Chondrocyte (in vitro differentiated cells): ENCODE measurements at regions not wholly inside any gene's neighbourhood (a gene's known extent, or its start where the extent isn't known, plus 50 kb on each side); places are given as distances from the start of the nearest gene placed in this dataset.
A peak's percentile ranks its signal among the peaks of the same experiment; 100 is the strongest.

Experiments used
- DNase-seq: peaks from one replicate; pipeline ENCODE4 v3.0.0; 2021; ENCODE audit warnings: mixed read lengths, low spot score
- H3K27ac Mint-ChIP-seq: one replicate; pipeline ENCODE4 v1.8.0; 2021; ENCODE audit warnings: mild to moderate bottlenecking, moderate library complexity, mixed read lengths; ENCODE audit not compliant: unreplicated experiment
- H3K27me3 Mint-ChIP-seq: 2 replicates; pipeline ENCODE4 v1.8.0; 2021; ENCODE audit warnings: low read depth, mixed read lengths
- H3K36me3 Mint-ChIP-seq: 2 replicates; pipeline ENCODE4 v1.8.0; 2021; ENCODE audit warnings: low read depth, mixed read lengths
- H3K4me1 Mint-ChIP-seq: 2 replicates; pipeline ENCODE4 v1.8.0; 2021; ENCODE audit warnings: low read depth, mild to moderate bottlenecking, mixed read lengths
- H3K4me3 Mint-ChIP-seq: one replicate; pipeline ENCODE4 v1.8.0; 2021; ENCODE audit warnings: mild to moderate bottlenecking, moderate library complexity, mixed read lengths; ENCODE audit not compliant: unreplicated experiment
- H3K9me3 Mint-ChIP-seq: 2 replicates; pipeline ENCODE4 v1.8.0; 2021; ENCODE audit warnings: low read depth, mixed read lengths
- TF ChIP-seq, protein P1 (sequence below): fragments of 200-600 bp; sonication (generic); IDR thresholded peaks from 2 replicates; pipeline ENCODE4 v1.5.0; 2021; ENCODE audit warnings: antibody characterized with exemption, mild to moderate bottlenecking, moderate library complexity

DNA sequence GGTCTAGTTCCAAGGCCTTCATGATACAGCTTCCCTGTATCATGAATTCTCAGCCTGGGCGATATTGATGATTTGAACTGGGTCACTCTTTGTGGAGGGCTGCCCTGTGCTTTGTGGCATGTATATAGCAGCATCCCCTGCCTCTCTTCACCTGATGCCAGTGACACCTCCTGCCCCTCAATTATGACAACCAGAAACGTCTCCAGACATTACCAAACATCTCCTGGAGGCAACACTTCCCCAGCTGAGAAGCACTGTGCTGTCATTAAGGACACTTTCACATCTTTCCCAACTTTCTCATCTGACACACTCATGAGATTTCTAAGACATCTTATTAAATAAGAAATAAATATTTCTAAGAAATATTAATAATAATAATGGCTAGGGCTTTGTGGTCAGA, 315.3 kb downstream of the BCL11B start:
- Mint-ChIP-seq H3K4me3 (no peak overlapping the region), H3K36me3 (peaks cover 2% of the 10 kb centered on the region), H3K4me1 (peaks cover 16% of the 10 kb centered on the region), H3K9me3 (no peaks in the 10 kb centered on the region), H3K27me3 (peaks cover 25% of the 10 kb centered on the region), H3K27ac (no peak overlapping the region)
- TF ChIP-seq, protein P1, sequence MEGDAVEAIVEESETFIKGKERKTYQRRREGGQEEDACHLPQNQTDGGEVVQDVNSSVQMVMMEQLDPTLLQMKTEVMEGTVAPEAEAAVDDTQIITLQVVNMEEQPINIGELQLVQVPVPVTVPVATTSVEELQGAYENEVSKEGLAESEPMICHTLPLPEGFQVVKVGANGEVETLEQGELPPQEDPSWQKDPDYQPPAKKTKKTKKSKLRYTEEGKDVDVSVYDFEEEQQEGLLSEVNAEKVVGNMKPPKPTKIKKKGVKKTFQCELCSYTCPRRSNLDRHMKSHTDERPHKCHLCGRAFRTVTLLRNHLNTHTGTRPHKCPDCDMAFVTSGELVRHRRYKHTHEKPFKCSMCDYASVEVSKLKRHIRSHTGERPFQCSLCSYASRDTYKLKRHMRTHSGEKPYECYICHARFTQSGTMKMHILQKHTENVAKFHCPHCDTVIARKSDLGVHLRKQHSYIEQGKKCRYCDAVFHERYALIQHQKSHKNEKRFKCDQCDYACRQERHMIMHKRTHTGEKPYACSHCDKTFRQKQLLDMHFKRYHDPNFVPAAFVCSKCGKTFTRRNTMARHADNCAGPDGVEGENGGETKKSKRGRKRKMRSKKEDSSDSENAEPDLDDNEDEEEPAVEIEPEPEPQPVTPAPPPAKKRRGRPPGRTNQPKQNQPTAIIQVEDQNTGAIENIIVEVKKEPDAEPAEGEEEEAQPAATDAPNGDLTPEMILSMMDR, result no peak
- DNase-seq, result no peak

DNA sequence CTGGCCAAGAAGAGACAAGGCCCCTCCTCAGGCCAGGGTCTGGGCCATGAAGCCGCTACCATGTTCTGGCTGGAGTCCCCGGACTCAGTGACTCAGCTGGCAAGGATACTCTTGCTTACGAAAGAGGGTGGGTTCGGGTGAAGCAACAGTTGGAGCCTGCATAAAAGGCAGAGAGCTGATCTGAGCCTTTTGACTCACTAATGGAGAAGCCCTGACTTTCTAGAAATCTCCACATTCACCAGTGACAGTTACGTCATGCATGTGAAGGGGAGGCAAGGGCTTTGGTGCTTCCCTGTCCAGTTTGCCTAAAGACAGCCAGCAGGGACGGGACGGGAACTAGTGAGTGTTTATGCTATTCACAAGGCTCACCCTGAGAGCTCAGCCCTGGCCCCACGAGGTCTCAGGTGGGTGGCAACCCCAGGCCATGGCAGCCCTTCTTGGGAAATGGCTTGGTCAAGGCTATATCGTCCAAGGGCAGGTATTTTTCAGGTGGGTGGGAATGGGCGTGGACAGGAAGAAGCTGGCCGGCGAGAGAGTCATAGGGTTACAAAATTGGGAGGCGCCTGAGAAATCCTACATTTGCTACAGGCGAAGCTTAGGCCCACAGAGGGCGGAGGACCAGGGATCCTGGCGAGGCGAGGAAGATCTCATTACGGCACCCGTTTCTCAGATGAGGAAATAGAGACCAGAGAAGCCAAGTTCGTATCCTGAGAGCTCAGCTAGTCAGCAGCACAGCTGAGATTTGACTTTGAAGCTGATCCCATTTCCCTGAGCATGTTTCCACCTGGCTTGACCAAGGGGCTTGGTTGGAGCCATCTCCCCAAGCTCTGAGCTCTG, 314.6 kb downstream of the BCL11B start:
- Mint-ChIP-seq H3K36me3 (peaks cover 2% of the 10 kb centered on the region), H3K4me3 (no peak overlapping the region), H3K4me1 (peaks cover 16% of the 10 kb centered on the region), H3K9me3 (no peaks in the 10 kb centered on the region), H3K27me3 (peaks cover 29% of the 10 kb centered on the region), H3K27ac (peak overlapping the region; percentile 39)
- no peak for DNase-seq
- TF ChIP-seq, protein P1, result no peak

DNA sequence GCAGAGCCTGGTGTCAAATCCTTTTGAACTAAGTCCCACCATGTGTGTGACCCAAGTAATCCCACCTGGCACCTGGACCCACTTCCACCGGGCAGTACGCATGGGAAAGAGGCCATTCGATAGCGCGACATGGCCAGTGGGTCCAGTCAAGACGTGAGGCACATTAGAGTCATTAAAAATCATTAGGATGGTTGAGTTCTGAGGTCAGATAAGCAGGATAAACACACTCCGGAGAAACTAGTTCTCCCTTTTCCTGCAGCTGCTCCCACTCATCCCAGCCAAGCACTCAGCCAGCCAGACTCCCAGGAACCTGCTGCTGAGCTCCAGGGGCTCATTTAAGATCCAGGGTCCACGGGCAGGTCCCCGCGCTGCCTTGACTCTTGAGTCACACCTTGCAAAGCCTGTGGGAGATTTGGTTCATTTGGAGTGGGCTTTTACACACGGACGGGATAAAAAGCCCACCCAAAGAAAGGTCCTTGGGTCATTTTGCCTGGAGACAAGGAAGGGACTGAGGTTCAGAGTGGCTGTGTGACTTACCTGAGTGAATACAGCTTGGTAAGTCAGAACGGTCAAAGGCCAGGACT, 313.9 kb downstream of the BCL11B start:
- Mint-ChIP-seq H3K4me1 (peaks cover 9% of the 10 kb centered on the region), H3K36me3 (peaks cover 2% of the 10 kb centered on the region)
- DNase-seq, result no peak

DNA sequence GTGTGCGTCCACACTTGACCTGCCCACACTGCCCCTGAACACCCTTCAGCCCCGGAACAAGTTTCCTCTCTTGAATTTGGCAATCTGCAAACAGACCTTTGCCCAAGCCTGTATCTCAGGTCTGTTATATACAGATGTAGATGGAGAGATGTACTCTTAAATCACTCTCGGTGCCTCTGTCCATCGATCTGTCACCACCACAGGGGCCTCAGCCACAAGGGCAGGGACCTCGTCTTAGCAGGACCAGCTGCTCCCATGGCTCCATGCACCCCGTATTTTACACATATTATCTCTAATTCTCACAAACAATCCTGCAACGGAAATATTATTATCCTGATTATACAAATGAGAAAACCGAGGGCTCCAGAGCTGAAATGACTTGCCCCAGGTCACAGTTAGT, 313.4 kb downstream of the BCL11B start:
- peaks cover 7% of the 10 kb centered on the region for H3K4me1 Mint-ChIP-seq
- H3K4me3 Mint-ChIP-seq, result no peak overlapping the region
- no peak overlapping the region for H3K27ac Mint-ChIP-seq
- no peak for DNase-seq
- peaks cover 32% of the 10 kb centered on the region for H3K27me3 Mint-ChIP-seq
- H3K9me3 Mint-ChIP-seq, result no peaks in the 10 kb centered on the region
- TF ChIP-seq, protein P1, result no peak
- peaks cover 2% of the 10 kb centered on the region for H3K36me3 Mint-ChIP-seq

More for the DNA sequence above, 313.9 kb downstream of the BCL11B start:
- H3K9me3 Mint-ChIP-seq, result no peaks in the 10 kb centered on the region
- H3K27ac Mint-ChIP-seq, result no peak overlapping the region
- H3K4me3 Mint-ChIP-seq, result no peak overlapping the region
- peaks cover 32% of the 10 kb centered on the region for H3K27me3 Mint-ChIP-seq
- TF ChIP-seq, protein P1, result no peak

DNA sequence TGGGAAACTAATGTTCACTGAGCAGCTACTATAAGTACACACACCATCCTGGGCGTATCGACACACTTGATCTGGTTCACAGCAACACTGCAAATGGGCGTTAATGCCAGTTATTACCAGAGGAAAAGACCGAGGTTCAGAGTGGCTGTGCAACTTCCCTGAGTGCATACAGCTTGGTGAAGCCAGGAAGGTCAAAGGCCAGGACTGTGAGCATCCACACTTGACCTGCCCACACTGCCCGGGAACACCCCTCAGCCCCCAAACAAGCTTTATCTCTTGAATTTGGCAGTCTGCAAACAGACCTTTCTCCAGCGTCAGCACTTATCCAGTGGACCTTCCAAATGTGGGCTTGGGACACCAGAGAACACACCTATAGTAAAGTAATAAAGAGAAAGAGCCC, 312.6 kb downstream of the BCL11B start:
- Mint-ChIP-seq H3K9me3 (no peaks in the 10 kb centered on the region), H3K27ac (no peak overlapping the region), H3K4me3 (no peak overlapping the region), H3K27me3 (peaks cover 33% of the 10 kb centered on the region), H3K36me3 (peaks cover 2% of the 10 kb centered on the region), H3K4me1 (peaks cover 3% of the 10 kb centered on the region)
- TF ChIP-seq, protein P1, result no peak
- no peak for DNase-seq
